Sigmoid colon (tissue), 4 donors: ENCODE measurements at regions not wholly inside any gene's neighbourhood (a gene's known extent, or its start where the extent isn't known, plus 50 kb on each side); places are given as distances from the start of the nearest gene placed in this dataset.

Experiments used
- CTCF ChIP-seq, 4 experiments: fragments of 450-650 bp in 3 of 4; fragments of 200-600 bp in 1 of 4; IDR thresholded peaks; one replicate each; pipeline ENCODE4 v1.5.1; 2016 to 2019; ENCODE audit warnings: antibody characterized with exemption in 4 of 4, mild to moderate bottlenecking in 3 of 4, moderate library complexity in 2 of 4
- EP300 ChIP-seq, 4 donors: sonication (generic); formaldehyde crosslinking; IDR thresholded peaks; one replicate each; pipeline ENCODE4 v1.6.1; 2017; ENCODE audit warnings: antibody characterized with exemption in 4 of 4
- POLR2A ChIP-seq, 2 donors: fragments of 450-650 bp; IDR thresholded peaks; one replicate each; pipeline ENCODE4 v1.6.1; 2016; ENCODE audit warnings: antibody characterized with exemption in 2 of 2, mild to moderate bottlenecking in 2 of 2, moderate library complexity in 2 of 2

- no peak for TF ChIP-seq CTCF (IDR thresholded peaks at IDR 0.05)
- TF ChIP-seq EP300 (IDR thresholded peaks at IDR 0.05): no peak
- TF ChIP-seq POLR2A (IDR thresholded peaks at IDR 0.05): no peak
Observed at GRCh38 chrX:8946563-8946962, 87.4 kb downstream of the FAM9B start.
